AG10803 (cell line): ENCODE measurements at regions not wholly inside any gene's neighbourhood (a gene's known extent, or its start where the extent isn't known, plus 50 kb on each side); places are given as distances from the start of the nearest gene placed in this dataset.

Experiments used
- DNase-seq: peaks from one replicate; pipeline ENCODE4 v3.0.0; 2010; ENCODE audit warnings: low read depth
- H3K4me3 ChIP-seq: 2 replicates; pipeline ENCODE4 v1.5.1; 2011; ENCODE audit warnings: mild to moderate bottlenecking, low read length, control low read depth
- CTCF ChIP-seq: conservative IDR thresholded peaks from 2 replicates; pipeline ENCODE4 v1.5.1; 2011; ENCODE audit warnings: mild to moderate bottlenecking, low read length, control low read depth, inconsistent platforms

GRCh38 chr6:94658929-94659328 is 918.4 kb upstream of the MANEA start:
- no peak for TF ChIP-seq CTCF
- no peak overlapping the region for H3K4me3 ChIP-seq
- DNase-seq, result no peak

- H3K4me3 ChIP-seq, result no peak overlapping the region
- no peak for TF ChIP-seq CTCF
- no peak for DNase-seq
Observed at GRCh38 chr6:94651239-94651638, 926.1 kb upstream of the MANEA start.

- DNase-seq, result no peak
- TF ChIP-seq CTCF, result no peak
- H3K4me3 ChIP-seq, result no peak overlapping the region
Observed at GRCh38 chr6:94645191-94645590, 932.1 kb upstream of the MANEA start.

GRCh38 chr6:94639564-94639963 is 937.8 kb upstream of the MANEA start:
- no peak for TF ChIP-seq CTCF
- no peak for DNase-seq
- no peak overlapping the region for H3K4me3 ChIP-seq

GRCh38 chr6:94636780-94637385 is 940.5 kb upstream of the MANEA start:
- no peak overlapping the region for H3K4me3 ChIP-seq
- DNase-seq, result no peak
- TF ChIP-seq CTCF, result no peak

- no peak for TF ChIP-seq CTCF
- DNase-seq, result no peak
- no peak overlapping the region for H3K4me3 ChIP-seq
Observed at GRCh38 chr6:94623586-94623985, 953.7 kb upstream of the MANEA start.

- no peak overlapping the region for H3K4me3 ChIP-seq
- no peak for DNase-seq
- no peak for TF ChIP-seq CTCF
Observed at GRCh38 chr6:94622783-94623182, 954.6 kb upstream of the MANEA start.
